ENCODE measurements at regions not wholly inside any gene's neighbourhood (a gene's known extent, or its start where the extent isn't known, plus 50 kb on each side); places are given as distances from the start of the nearest gene placed in this dataset.
"Not testable (repeated sequence)": the region's sequence is repeated elsewhere in the genome, so short reads cannot be mapped to it uniquely, and the experiment has no call there.

GRCh38 chr6:156599978-156600590 is 177.1 kb upstream of the ARID1B start:
- DNase-seq = no peak

- no peak for DNase-seq
Measured at GRCh38 chr6:156599366-156599765, 177.8 kb upstream of the ARID1B start.

- DNase-seq = no peak
Measured at GRCh38 chr6:156598855-156599180, 178.4 kb upstream of the ARID1B start.

GRCh38 chr6:156598071-156598854 is 178.9 kb upstream of the ARID1B start:
- DNase-seq = no peak

GRCh38 chr6:156597095-156597494 is 180.1 kb upstream of the ARID1B start:
- DNase-seq = no peak

- no peak for DNase-seq
Measured at GRCh38 chr6:156595476-156595875, 181.7 kb upstream of the ARID1B start.

- no peak for DNase-seq
Measured at GRCh38 chr6:156593893-156594292, 183.3 kb upstream of the ARID1B start.

GRCh38 chr6:156593127-156593526 is 184.1 kb upstream of the ARID1B start:
- DNase-seq = no peak

GRCh38 chr6:156590482-156590881 is 186.7 kb upstream of the ARID1B start:
- DNase-seq = no peak

- DNase-seq = no peak
Measured at GRCh38 chr6:156589281-156589680, 187.9 kb upstream of the ARID1B start.

GRCh38 chr6:156587751-156588301 is 189.4 kb upstream of the ARID1B start:
- DNase-seq = no peak

- no peak for DNase-seq
Measured at GRCh38 chr6:156587071-156587470, 190.1 kb upstream of the ARID1B start.

GRCh38 chr6:156585859-156586258 is 191.3 kb upstream of the ARID1B start:
- DNase-seq = peak; percentile 47 to 86

GRCh38 chr6:156584121-156584520 is 193.1 kb upstream of the ARID1B start:
- DNase-seq = not testable (repeated sequence)

GRCh38 chr6:156583083-156583482 is 194.1 kb upstream of the ARID1B start:
- no peak for DNase-seq

GRCh38 chr6:156582509-156582992 is 194.6 kb upstream of the ARID1B start:
- DNase-seq = peak; percentile 70 to 98

- DNase-seq = no peak
Measured at GRCh38 chr6:156579564-156579963, 197.6 kb upstream of the ARID1B start.

GRCh38 chr6:156577749-156578148 is 199.4 kb upstream of the ARID1B start:
- DNase-seq = no peak

- DNase-seq = no peak
Measured at GRCh38 chr6:156575361-156575760, 201.8 kb upstream of the ARID1B start.

GRCh38 chr6:156564807-156565149 is 212.4 kb upstream of the ARID1B start:
- no peak for DNase-seq

GRCh38 chr6:156564127-156564806 is 212.9 kb upstream of the ARID1B start:
- DNase-seq = peak; percentile 41 to 60

- peak; percentile 42 to 73 for DNase-seq
Measured at GRCh38 chr6:156563714-156564113, 213.5 kb upstream of the ARID1B start.

- DNase-seq = no peak
Measured at GRCh38 chr6:156562636-156563035, 214.5 kb upstream of the ARID1B start.

GRCh38 chr6:156562019-156562418 is 215.2 kb upstream of the ARID1B start:
- no peak for DNase-seq

Data from NCI-H187 (cell line).